Heart left ventricle (tissue), 13 donors: ENCODE measurements at regions not wholly inside any gene's neighbourhood (a gene's known extent, or its start where the extent isn't known, plus 50 kb on each side); places are given as distances from the start of the nearest gene placed in this dataset.

Source experiments
- POLR2A ChIP-seq, 2 donors: fragments of 450-650 bp; IDR thresholded peaks; one replicate each; pipeline ENCODE4 v1.6.1; 2017; ENCODE audit warnings: antibody characterized with exemption in 2 of 2, mild to moderate bottlenecking in 2 of 2, moderate library complexity in 2 of 2
- TF ChIP-seq, protein P1 (sequence below), 12 donors: fragments of 200-600 bp; sonication (generic) in 4 of 12; IDR thresholded peaks; one replicate each; pipeline versions ENCODE4 v1.5.0 to v1.8.0; 2018 to 2022; ENCODE audit warnings: antibody characterized with exemption in 12 of 12, mild to moderate bottlenecking in 5 of 12
- donor health status: ischemic (EF 13 %, LVEDD 7.1; RV severe dilation, severe dysfunction).
- donor health status: DM: no; HTN: yes; CAD: no.
- donor health status: DM: no; HTN: no; CAD: no.
- donor health status: ischemic (EF 25% LVEDD 6.9; RV normal size, moderate dysfunction).
- donor health status: ischemic (EF 25% LVEDD 5.7; RV mildly dilated, moderate dysfunction).
- donor health status: ischemic (EF 35%, LVEDD 5.7; RV mildly dilated, moderate dysfunction).
- donor health status: nonischemic (EF 11% LVEDD 7.7; RV severe dilation, severe dysfunction).
- donor health status: DM: yes; HTN: yes; CAD: no.
- donor health status: PGD.
- donor health status: ischemic (EF 29% LVEDD 5.4; RV normal size, mild dysfunction).
- donor health status: nonischemic (EF 23%, LVEDD 6.1; RV moderate dilation, normal function).

DNA sequence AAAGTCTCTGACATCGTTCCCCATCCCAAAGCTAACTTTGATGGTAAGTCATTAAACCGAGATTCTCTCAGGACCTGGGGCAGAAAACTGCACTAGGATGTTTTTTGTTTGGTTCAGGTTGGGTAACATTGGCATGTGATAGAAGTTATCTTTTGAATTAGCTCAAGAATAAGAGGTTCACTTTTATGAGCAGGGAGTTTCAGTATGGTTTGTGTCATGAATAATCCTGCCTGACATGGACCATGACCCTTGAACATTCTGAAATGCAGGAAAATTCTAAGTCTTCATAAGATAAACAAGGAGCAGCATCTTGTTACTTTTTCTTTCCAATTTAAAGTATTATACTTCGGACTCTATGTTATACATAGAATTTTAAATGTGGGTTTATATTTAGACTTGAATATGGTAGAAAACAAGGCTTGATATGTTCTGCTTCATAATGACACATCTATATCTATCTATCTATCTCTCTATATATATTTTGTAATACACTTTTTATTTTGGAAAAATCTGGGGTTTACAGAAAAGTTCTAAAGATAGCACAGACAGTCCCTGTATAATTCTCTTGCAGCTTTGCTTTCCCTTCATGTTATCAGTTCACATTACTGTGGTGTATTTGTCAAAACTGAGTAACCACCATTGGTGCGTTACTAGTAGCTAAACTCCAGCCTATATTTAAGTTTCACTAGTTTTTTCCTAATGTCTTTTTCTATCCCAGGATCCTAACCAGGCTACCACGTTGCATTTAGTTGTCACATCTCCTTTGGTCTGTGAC is 102.7 kb upstream of the TAF11L2 start:
- TF ChIP-seq, protein P1, sequence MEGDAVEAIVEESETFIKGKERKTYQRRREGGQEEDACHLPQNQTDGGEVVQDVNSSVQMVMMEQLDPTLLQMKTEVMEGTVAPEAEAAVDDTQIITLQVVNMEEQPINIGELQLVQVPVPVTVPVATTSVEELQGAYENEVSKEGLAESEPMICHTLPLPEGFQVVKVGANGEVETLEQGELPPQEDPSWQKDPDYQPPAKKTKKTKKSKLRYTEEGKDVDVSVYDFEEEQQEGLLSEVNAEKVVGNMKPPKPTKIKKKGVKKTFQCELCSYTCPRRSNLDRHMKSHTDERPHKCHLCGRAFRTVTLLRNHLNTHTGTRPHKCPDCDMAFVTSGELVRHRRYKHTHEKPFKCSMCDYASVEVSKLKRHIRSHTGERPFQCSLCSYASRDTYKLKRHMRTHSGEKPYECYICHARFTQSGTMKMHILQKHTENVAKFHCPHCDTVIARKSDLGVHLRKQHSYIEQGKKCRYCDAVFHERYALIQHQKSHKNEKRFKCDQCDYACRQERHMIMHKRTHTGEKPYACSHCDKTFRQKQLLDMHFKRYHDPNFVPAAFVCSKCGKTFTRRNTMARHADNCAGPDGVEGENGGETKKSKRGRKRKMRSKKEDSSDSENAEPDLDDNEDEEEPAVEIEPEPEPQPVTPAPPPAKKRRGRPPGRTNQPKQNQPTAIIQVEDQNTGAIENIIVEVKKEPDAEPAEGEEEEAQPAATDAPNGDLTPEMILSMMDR (IDR thresholded peaks at IDR 0.05) = no peak
- no peak for TF ChIP-seq POLR2A (IDR thresholded peaks at IDR 0.05)
